A549 (cell line): ENCODE measurements at regions not wholly inside any gene's neighbourhood (a gene's known extent, or its start where the extent isn't known, plus 50 kb on each side); places are given as distances from the start of the nearest gene placed in this dataset.

Source experiments
- ATAC-seq, 2 experiments: fragments of 200-7000 bp in 1 of 2; fragments of >200 bp in 1 of 2; cut with Nextera tagmentation in 1 of 2; cut with Tn5 transposase in 1 of 2; 3 replicates each; pipeline versions ENCODE4 v1.8.0 to v1.9.1; 2018 to 2020; ENCODE audit warnings: mild to moderate bottlenecking in 1 of 2, moderate library complexity in 1 of 2
- CTCF ChIA-PET: fragments of 300-600 bp; sonication (Branson Sonifier 250); formaldehyde crosslinking; extraction: SDS; loops from one replicate; lab custom pipeline; 2021; ENCODE audit warnings: antibody characterized with exemption, inconsistent platforms; lab: Yijun Ruan, JAX
- POLR2A ChIA-PET: fragments of 350-600 bp; formaldehyde crosslinking; extraction: SDS; loops from one replicate; lab custom pipeline; 2021; ENCODE audit warnings: antibody characterized with exemption, inconsistent platforms; lab: Yijun Ruan, JAX
- DNase-seq, 2 experiments: peaks; one replicate each; pipeline versions ENCODE4 v3.0.0 to v3.0.0-alpha.2; 2011 to 2016; ENCODE audit warnings: low read depth in 1 of 2, low spot score in 1 of 2
- FAIRE-seq: peaks from 2 replicates; lab custom pipeline; 2011; peaks lifted over from hg19 to GRCh38; lab: Jason Lieb, UNC
- H3K27ac ChIP-seq, 2 experiments: fragments of >200 bp; sonication (Bioruptor Twin); formaldehyde crosslinking; 3 replicates each; pipeline ENCODE4 v1.5.1; 2016 to 2017
- H3K4me1 ChIP-seq: fragments of >200 bp; sonication (Bioruptor Twin); formaldehyde crosslinking; 3 replicates; pipeline ENCODE4 v1.6.1; 2016
- H3K4me2 ChIP-seq: fragments of >200 bp; sonication (Bioruptor Twin); formaldehyde crosslinking; 3 replicates; pipeline ENCODE4 v1.6.1; 2016
- H3K4me3 ChIP-seq: fragments of >200 bp; sonication (Bioruptor Twin); formaldehyde crosslinking; 3 replicates; pipeline ENCODE4 v1.5.1; 2016
- H3K9me3 ChIP-seq: fragments of >200 bp; sonication (Bioruptor Twin); formaldehyde crosslinking; 3 replicates; pipeline ENCODE4 v1.6.1; 2016
- BHLHE40 ChIP-seq: IDR thresholded peaks from 2 replicates; pipeline ENCODE4 v1.6.1; 2012; ENCODE audit warnings: low read depth, low read length, inconsistent platforms
- CBX8 ChIP-seq: fragments of 200-600 bp; sonication (generic); IDR thresholded peaks from 2 replicates; pipeline ENCODE4 v1.6.1; 2016
- CHD4 ChIP-seq: fragments of 200-600 bp; sonication (generic); IDR thresholded peaks from 2 replicates; pipeline ENCODE4 v1.6.1; 2016; ENCODE audit warnings: antibody characterized with exemption, mild to moderate bottlenecking, borderline replicate concordance
- EHMT2 ChIP-seq: fragments of 200-600 bp; sonication (generic); IDR thresholded peaks from 2 replicates; pipeline ENCODE4 v1.6.1; 2016; ENCODE audit warnings: antibody characterized with exemption, low read depth, mild to moderate bottlenecking, moderate library complexity
- HDAC2 ChIP-seq: fragments of 200-600 bp; sonication (generic); IDR thresholded peaks from 2 replicates; pipeline ENCODE4 v1.6.1; 2016
- KDM5A ChIP-seq: fragments of 200-600 bp; sonication (generic); IDR thresholded peaks from 2 replicates; pipeline ENCODE4 v1.6.1; 2016; ENCODE audit warnings: antibody characterized with exemption, mild to moderate bottlenecking
- MAFK ChIP-seq: fragments of 450-650 bp; IDR thresholded peaks from 2 replicates; pipeline ENCODE4 v1.6.1; 2014; ENCODE audit not compliant: partially characterized antibody
- NPAS2 ChIP-seq: fragments of 250-450 bp; sonication (Bioruptor Pico); IDR thresholded peaks from 2 replicates; pipeline ENCODE4 v1.8.0; 2022; ENCODE audit warnings: mild to moderate bottlenecking, moderate library complexity, borderline replicate concordance
- POLR2A ChIP-seq: IDR thresholded peaks from 2 replicates; pipeline ENCODE4 v1.6.1; 2012; ENCODE audit warnings: mild to moderate bottlenecking, low read length
- POLR2AphosphoS2 ChIP-seq: conservative IDR thresholded peaks from 2 replicates; pipeline ENCODE4 v1.6.1; 2012; ENCODE audit warnings: low read length, improper control_type of control experiment, inconsistent platforms
- RNF2 ChIP-seq: fragments of 200-600 bp; sonication (generic); IDR thresholded peaks from 2 replicates; pipeline ENCODE4 v1.6.1; 2016; ENCODE audit warnings: low read depth, mild to moderate bottlenecking, antibody characterized with exemption, moderate library complexity, borderline replicate concordance
- TFCP2L1 ChIP-seq: fragments of 250-450 bp; sonication (Bioruptor Pico); IDR thresholded peaks from 2 replicates; pipeline ENCODE4 v1.5.0; 2021; ENCODE audit warnings: mild to moderate bottlenecking
- WGBS: methylation state at CpG from one replicate; pipeline ENCODE4 v1.1.6; 2017; ENCODE audit errors: missing lambda C conversion rate; 5-methylcytosine and 5-hydroxymethylcytosine counted together
- TF ChIP-seq, protein P1 (sequence below): fragments of 250-450 bp; sonication (Bioruptor Pico); IDR thresholded peaks from 2 replicates; pipeline ENCODE4 v1.5.0; 2021; ENCODE audit warnings: mild to moderate bottlenecking, moderate library complexity, borderline replicate concordance
- TF ChIP-seq, protein P2 (sequence below): fragments of 450-650 bp; IDR thresholded peaks from 2 replicates; pipeline ENCODE4 v1.6.1; 2014; ENCODE audit warnings: antibody characterized with exemption
- TF ChIP-seq, protein P3 (sequence below): IDR thresholded peaks from 2 replicates; pipeline ENCODE4 v1.6.1; 2012
- TF ChIP-seq, protein P4 (sequence below): fragments of >200 bp; sonication (Bioruptor Twin); formaldehyde crosslinking; IDR thresholded peaks from 2 replicates; pipeline ENCODE4 v1.6.1; 2016
- TF ChIP-seq, protein P5 (sequence below): fragments of 200-600 bp; sonication (generic); IDR thresholded peaks from 2 replicates; pipeline ENCODE4 v1.6.1; 2016; ENCODE audit warnings: antibody characterized with exemption, mild to moderate bottlenecking, moderate library complexity
- TF ChIP-seq, protein P6 (sequence below): fragments of 250-450 bp; sonication (Bioruptor Pico); IDR thresholded peaks from 2 replicates; pipeline ENCODE4 v1.5.0; 2020; ENCODE audit warnings: low read depth, mild to moderate bottlenecking, moderate library complexity

DNA sequence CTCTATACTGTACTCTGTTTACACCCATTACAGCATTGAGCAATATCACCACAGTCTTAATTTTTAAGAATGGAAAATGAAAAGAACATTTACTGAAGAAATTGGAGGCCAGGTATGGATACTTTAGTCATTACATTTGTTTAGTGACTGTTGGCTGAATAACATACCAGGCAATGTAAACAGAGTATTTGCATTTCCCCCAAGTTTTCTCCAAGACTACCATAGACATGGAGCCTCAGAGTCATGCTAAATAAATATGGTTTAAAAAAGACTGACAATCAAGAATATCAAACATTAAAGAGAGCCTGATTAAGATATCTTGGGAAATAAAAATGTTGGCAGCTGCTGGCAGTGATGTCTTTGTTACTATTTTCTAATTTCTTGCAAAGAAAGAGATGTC lies 136.9 kb upstream of the ADAMTS5 start:
- Histone ChIP-seq H3K4me1 (no peaks in the 10 kb centered on the region), H3K9me3 (no peaks in the 10 kb centered on the region), H3K4me3 (no peak overlapping the region), H3K27ac (no peak overlapping the region), H3K4me2 (no peak overlapping the region)
- ChIA-PET POLR2A (no interaction called here), CTCF (no interaction called here)
- FAIRE-seq = no peak
- no peak for ATAC-seq
- DNase-seq = no peak
- TF ChIP-seq, protein P1, sequence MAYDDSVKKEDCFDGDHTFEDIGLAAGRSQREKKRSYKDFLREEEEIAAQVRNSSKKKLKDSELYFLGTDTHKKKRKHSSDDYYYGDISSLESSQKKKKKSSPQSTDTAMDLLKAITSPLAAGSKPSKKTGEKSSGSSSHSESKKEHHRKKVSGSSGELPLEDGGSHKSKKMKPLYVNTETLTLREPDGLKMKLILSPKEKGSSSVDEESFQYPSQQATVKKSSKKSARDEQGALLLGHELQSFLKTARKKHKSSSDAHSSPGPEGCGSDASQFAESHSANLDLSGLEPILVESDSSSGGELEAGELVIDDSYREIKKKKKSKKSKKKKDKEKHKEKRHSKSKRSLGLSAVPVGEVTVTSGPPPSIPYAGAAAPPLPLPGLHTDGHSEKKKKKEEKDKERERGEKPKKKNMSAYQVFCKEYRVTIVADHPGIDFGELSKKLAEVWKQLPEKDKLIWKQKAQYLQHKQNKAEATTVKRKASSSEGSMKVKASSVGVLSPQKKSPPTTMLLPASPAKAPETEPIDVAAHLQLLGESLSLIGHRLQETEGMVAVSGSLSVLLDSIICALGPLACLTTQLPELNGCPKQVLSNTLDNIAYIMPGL (CRISPR knock-in tag) = no peak
- TF ChIP-seq, protein P2, sequence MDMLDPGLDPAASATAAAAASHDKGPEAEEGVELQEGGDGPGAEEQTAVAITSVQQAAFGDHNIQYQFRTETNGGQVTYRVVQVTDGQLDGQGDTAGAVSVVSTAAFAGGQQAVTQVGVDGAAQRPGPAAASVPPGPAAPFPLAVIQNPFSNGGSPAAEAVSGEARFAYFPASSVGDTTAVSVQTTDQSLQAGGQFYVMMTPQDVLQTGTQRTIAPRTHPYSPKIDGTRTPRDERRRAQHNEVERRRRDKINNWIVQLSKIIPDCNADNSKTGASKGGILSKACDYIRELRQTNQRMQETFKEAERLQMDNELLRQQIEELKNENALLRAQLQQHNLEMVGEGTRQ = no peak
- TF ChIP-seq, protein P3, sequence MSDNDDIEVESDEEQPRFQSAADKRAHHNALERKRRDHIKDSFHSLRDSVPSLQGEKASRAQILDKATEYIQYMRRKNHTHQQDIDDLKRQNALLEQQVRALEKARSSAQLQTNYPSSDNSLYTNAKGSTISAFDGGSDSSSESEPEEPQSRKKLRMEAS = no peak
- TF ChIP-seq BHLHE40 = no peak
- no peak for TF ChIP-seq RNF2
- TF ChIP-seq MAFK = no peak
- TF ChIP-seq HDAC2 = no peak
- no peak for TF ChIP-seq CHD4
- TF ChIP-seq, protein P4, sequence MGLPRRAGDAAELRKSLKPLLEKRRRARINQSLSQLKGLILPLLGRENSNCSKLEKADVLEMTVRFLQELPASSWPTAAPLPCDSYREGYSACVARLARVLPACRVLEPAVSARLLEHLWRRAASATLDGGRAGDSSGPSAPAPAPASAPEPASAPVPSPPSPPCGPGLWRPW = no peak
- TF ChIP-seq EHMT2 = no peak
- no peak for TF ChIP-seq TFCP2L1 (CRISPR knock-in tag)

DNA sequence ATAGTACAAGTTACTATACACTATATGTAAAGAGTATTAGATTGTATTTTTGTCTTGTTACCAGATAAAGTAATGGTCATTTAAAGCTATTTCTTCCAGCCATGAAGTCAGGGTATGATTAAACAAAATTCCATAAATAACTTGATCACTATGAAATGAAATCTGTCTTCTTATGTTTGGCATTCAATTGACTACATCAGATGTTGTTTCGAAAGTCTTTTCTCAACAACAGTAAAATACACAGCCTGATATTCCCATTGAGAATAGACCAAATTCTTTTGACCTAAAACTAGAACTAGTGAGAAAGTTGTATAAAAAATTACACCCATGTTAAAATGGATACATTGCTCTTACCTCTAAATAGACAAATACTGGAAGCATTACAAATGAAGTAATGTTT lies 134.6 kb upstream of the ADAMTS5 start:
- POLR2A ChIA-PET = no interaction called here
- Histone ChIP-seq H3K9me3 (no peaks in the 10 kb centered on the region), H3K4me1 (no peaks in the 10 kb centered on the region), H3K4me3 (no peak overlapping the region), H3K4me2 (no peak overlapping the region), H3K27ac (no peak overlapping the region)
- CTCF ChIA-PET = no interaction called here
- WGBS = 6% methylated on average over 1 of the region's 1 CpG
- DNase-seq (no peak), ATAC-seq (no peak), FAIRE-seq (no peak)
- TF ChIP-seq, protein P5, sequence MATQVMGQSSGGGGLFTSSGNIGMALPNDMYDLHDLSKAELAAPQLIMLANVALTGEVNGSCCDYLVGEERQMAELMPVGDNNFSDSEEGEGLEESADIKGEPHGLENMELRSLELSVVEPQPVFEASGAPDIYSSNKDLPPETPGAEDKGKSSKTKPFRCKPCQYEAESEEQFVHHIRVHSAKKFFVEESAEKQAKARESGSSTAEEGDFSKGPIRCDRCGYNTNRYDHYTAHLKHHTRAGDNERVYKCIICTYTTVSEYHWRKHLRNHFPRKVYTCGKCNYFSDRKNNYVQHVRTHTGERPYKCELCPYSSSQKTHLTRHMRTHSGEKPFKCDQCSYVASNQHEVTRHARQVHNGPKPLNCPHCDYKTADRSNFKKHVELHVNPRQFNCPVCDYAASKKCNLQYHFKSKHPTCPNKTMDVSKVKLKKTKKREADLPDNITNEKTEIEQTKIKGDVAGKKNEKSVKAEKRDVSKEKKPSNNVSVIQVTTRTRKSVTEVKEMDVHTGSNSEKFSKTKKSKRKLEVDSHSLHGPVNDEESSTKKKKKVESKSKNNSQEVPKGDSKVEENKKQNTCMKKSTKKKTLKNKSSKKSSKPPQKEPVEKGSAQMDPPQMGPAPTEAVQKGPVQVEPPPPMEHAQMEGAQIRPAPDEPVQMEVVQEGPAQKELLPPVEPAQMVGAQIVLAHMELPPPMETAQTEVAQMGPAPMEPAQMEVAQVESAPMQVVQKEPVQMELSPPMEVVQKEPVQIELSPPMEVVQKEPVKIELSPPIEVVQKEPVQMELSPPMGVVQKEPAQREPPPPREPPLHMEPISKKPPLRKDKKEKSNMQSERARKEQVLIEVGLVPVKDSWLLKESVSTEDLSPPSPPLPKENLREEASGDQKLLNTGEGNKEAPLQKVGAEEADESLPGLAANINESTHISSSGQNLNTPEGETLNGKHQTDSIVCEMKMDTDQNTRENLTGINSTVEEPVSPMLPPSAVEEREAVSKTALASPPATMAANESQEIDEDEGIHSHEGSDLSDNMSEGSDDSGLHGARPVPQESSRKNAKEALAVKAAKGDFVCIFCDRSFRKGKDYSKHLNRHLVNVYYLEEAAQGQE = no peak
- no peak for TF ChIP-seq NPAS2 (CRISPR knock-in tag)
- TF ChIP-seq, protein P6, sequence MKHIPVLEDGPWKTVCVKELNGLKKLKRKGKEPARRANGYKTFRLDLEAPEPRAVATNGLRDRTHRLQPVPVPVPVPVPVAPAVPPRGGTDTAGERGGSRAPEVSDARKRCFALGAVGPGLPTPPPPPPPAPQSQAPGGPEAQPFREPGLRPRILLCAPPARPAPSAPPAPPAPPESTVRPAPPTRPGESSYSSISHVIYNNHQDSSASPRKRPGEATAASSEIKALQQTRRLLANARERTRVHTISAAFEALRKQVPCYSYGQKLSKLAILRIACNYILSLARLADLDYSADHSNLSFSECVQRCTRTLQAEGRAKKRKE = no peak
- no peak for TF ChIP-seq TFCP2L1 (CRISPR knock-in tag)
- no peak for TF ChIP-seq POLR2A
- no peak for TF ChIP-seq POLR2AphosphoS2
- TF ChIP-seq, protein P3 = no peak
- TF ChIP-seq MAFK = no peak
- no peak for TF ChIP-seq CBX8
- TF ChIP-seq KDM5A = no peak
